Hepatocyte (in vitro differentiated cells): ENCODE measurements at regions not wholly inside any gene's neighbourhood (a gene's known extent, or its start where the extent isn't known, plus 50 kb on each side); places are given as distances from the start of the nearest gene placed in this dataset.

Experiments
- DNase-seq: peaks from one replicate; pipeline ENCODE4 v3.0.0-alpha.2; 2016; ENCODE audit warnings: low spot score
- H2AFZ ChIP-seq: fragments of 200-600 bp; sonication (generic); 2 replicates; pipeline ENCODE4 v1.6.0; 2016; ENCODE audit warnings: antibody characterized with exemption, mild to moderate bottlenecking
- H3K27ac ChIP-seq: fragments of 200-600 bp; sonication (generic); 2 replicates; pipeline ENCODE4 v1.5.1; 2016; ENCODE audit warnings: mild to moderate bottlenecking
- H3K27me3 ChIP-seq: fragments of 200-600 bp; sonication (generic); 2 replicates; pipeline ENCODE4 v1.6.1; 2016
- H3K36me3 ChIP-seq: fragments of 200-600 bp; sonication (generic); replicated peaks from 2 replicates; pipeline ENCODE4 v1.5.1; 2016; ENCODE audit warnings: low read depth; ENCODE audit not compliant: insufficient read depth
- H3K4me1 ChIP-seq: fragments of 200-600 bp; sonication (generic); 2 replicates; pipeline ENCODE4 v1.5.1; 2016; ENCODE audit warnings: mild to moderate bottlenecking, moderate library complexity; ENCODE audit not compliant: insufficient read depth
- H3K4me2 ChIP-seq: fragments of 200-600 bp; sonication (generic); 2 replicates; pipeline ENCODE4 v1.6.0; 2016
- H3K4me3 ChIP-seq: fragments of 200-600 bp; sonication (generic); 2 replicates; pipeline ENCODE4 v1.5.1; 2016; ENCODE audit warnings: mild to moderate bottlenecking
- H3K79me2 ChIP-seq: fragments of 200-600 bp; sonication (generic); 2 replicates; pipeline ENCODE4 v1.6.0; 2017; ENCODE audit warnings: mild to moderate bottlenecking
- H3K9me2 ChIP-seq: fragments of 200-600 bp; sonication (generic); replicated peaks from 2 replicates; pipeline ENCODE4 v1.6.0; 2017; ENCODE audit warnings: mild to moderate bottlenecking; ENCODE audit not compliant: insufficient read depth
- H3K9me3 ChIP-seq: fragments of 200-600 bp; sonication (generic); 2 replicates; pipeline ENCODE4 v1.5.1; 2016; ENCODE audit warnings: low read depth, mild to moderate bottlenecking
- H4K20me1 ChIP-seq: fragments of 200-600 bp; sonication (generic); 2 replicates; pipeline ENCODE4 v1.6.0; 2016; ENCODE audit warnings: mild to moderate bottlenecking; ENCODE audit not compliant: insufficient read depth, poor library complexity, severe bottlenecking
- EZH2 ChIP-seq: fragments of 200-600 bp; sonication (generic); IDR thresholded peaks from 2 replicates; pipeline ENCODE4 v1.6.1; 2016; ENCODE audit warnings: antibody characterized with exemption, mild to moderate bottlenecking, borderline replicate concordance
- EZH2phosphoT487 ChIP-seq: fragments of 200-600 bp; sonication (generic); IDR thresholded peaks from one replicate; pipeline ENCODE4 v1.6.1; 2018; ENCODE audit warnings: antibody characterized with exemption, mild to moderate bottlenecking, low read depth, moderate library complexity; ENCODE audit not compliant: unreplicated experiment, severe bottlenecking
- WGBS: methylation state at CpG from one replicate; pipeline ENCODE4 v1.1.6; 2016; ENCODE audit warnings: low lambda C conversion rate; ENCODE audit errors: missing lambda C conversion rate; 5-methylcytosine and 5-hydroxymethylcytosine counted together
- TF ChIP-seq, protein P1 (sequence below): fragments of 200-600 bp; sonication (generic); IDR thresholded peaks from 2 replicates; pipeline ENCODE4 v1.5.1; 2016; ENCODE audit warnings: antibody characterized with exemption, mild to moderate bottlenecking; ENCODE audit not compliant: poor library complexity

DNA sequence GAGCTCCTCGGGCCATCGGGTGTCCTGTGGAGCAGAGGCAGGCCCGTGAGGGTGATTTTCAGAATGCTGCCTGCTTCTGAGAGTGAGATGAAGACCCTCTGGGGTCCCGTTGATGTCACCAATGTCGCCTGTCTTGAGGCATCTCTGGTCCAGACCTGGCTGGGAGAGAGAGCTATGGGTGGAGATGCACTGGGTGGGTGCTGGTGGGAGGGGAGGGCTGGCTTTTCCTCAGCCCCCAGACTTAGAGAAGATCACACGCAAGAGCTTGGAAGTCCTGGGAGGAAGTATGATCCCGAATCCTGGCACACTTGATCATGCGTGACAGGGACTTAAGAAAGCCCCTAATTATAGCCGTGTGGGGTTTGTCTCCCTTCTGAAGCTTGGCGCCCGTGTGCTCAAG is 103.2 kb upstream of the CD93 start:
- Histone ChIP-seq H3K4me3 (no peak overlapping the region), H3K27me3 (no peaks in the 10 kb centered on the region), H3K9me2 (no peaks in the 10 kb centered on the region), H3K36me3 (no peaks in the 10 kb centered on the region), H3K4me1 (no peaks in the 10 kb centered on the region), H2AFZ (no peak overlapping the region), H4K20me1 (no peaks in the 10 kb centered on the region), H3K4me2 (no peak overlapping the region), H3K27ac (no peak overlapping the region), H3K79me2 (no peaks in the 10 kb centered on the region), H3K9me3 (no peaks in the 10 kb centered on the region)
- TF ChIP-seq, protein P1, sequence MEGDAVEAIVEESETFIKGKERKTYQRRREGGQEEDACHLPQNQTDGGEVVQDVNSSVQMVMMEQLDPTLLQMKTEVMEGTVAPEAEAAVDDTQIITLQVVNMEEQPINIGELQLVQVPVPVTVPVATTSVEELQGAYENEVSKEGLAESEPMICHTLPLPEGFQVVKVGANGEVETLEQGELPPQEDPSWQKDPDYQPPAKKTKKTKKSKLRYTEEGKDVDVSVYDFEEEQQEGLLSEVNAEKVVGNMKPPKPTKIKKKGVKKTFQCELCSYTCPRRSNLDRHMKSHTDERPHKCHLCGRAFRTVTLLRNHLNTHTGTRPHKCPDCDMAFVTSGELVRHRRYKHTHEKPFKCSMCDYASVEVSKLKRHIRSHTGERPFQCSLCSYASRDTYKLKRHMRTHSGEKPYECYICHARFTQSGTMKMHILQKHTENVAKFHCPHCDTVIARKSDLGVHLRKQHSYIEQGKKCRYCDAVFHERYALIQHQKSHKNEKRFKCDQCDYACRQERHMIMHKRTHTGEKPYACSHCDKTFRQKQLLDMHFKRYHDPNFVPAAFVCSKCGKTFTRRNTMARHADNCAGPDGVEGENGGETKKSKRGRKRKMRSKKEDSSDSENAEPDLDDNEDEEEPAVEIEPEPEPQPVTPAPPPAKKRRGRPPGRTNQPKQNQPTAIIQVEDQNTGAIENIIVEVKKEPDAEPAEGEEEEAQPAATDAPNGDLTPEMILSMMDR = no peak
- 90% methylated on average over 11 of the region's 11 CpGs for WGBS
- DNase-seq = no peak

DNA sequence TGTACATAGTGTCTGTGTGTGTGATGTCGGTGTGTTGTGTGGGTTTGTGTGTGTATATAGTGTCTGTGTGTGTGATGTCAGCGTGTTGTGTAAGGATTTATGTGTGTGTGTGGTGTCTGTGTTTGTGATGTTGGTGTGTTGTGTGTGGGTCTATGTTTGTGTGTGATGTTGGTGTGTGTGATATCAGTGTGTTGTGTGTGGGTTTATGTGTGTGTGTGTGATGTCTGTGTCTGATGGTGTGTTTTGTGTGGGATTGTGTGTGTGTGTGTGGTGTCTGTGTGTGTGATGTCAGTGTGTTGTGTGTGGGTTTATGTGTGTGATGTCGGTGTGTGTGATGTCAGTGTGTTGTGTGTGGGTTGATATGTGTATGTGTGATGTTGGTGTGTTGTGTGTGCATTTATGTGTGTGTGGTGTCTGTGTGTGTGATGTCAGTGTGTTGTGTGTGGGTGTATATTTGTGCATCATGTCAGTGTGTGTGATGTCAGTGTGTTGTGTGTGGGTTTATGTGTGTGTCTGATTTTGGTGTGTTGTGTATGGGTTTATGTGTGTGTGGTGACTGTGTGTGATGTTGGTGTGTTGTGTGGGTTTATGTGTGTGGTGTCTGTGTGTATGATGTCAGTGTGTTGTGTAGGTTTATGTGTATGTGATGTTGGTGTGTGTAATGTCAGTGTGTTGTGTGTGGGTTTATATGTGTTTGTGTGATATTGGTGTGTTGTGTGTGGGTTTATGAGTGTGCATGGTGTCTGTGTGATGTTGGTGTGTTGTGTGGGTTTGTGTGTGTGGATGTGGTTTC is 102.4 kb upstream of the CD93 start:
- WGBS = 88% methylated on average over 3 of the region's 3 CpGs
- no peak overlapping the region for H2AFZ ChIP-seq
- H3K27me3 ChIP-seq = no peaks in the 10 kb centered on the region
- no peaks in the 10 kb centered on the region for H3K9me3 ChIP-seq
- no peak for DNase-seq
- H3K4me1 ChIP-seq = no peaks in the 10 kb centered on the region
- H4K20me1 ChIP-seq = no peaks in the 10 kb centered on the region
- H3K27ac ChIP-seq = no peak overlapping the region
- no peak for TF ChIP-seq EZH2phosphoT487
- TF ChIP-seq, protein P1 = no peak
- no peak for TF ChIP-seq EZH2
- H3K36me3 ChIP-seq = no peaks in the 10 kb centered on the region
- H3K4me2 ChIP-seq = no peak overlapping the region
- H3K4me3 ChIP-seq = no peak overlapping the region
- H3K79me2 ChIP-seq = no peaks in the 10 kb centered on the region
- no peaks in the 10 kb centered on the region for H3K9me2 ChIP-seq

DNA sequence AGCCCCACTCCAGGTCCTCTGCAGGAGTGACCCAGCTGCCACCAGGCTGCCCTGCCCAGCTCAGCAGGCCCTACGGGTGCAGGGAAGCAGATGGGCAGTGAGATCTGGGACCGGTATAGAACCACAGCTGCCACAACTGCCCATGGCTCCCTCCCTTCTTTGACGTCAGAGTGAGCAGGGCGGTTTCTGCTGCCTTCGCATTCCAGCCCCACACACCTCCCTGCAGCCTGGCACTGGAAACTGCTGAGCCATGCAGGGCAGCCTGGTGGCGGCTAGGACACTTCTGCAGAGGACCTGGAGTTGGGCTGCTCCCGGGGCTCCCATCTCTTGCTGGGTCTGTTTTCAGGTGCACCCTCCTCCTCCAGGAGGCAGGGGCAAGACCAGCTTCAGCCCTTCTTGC is 101.6 kb upstream of the CD93 start:
- Histone ChIP-seq H3K27me3 (no peaks in the 10 kb centered on the region), H3K4me2 (no peak overlapping the region), H3K36me3 (no peaks in the 10 kb centered on the region), H2AFZ (no peak overlapping the region), H3K4me1 (no peaks in the 10 kb centered on the region), H4K20me1 (no peaks in the 10 kb centered on the region), H3K9me3 (no peaks in the 10 kb centered on the region), H3K9me2 (no peaks in the 10 kb centered on the region), H3K4me3 (no peak overlapping the region), H3K27ac (no peak overlapping the region), H3K79me2 (no peaks in the 10 kb centered on the region)
- TF ChIP-seq EZH2phosphoT487 (no peak), EZH2 (no peak)
- TF ChIP-seq, protein P1 = no peak
- no peak for DNase-seq
- WGBS = 89% methylated on average over 7 of the region's 7 CpGs
